Ovary (tissue), 7 donors: ENCODE measurements at regions not wholly inside any gene's neighbourhood (a gene's known extent, or its start where the extent isn't known, plus 50 kb on each side); places are given as distances from the start of the nearest gene placed in this dataset.

Experiments
- DNase-seq, 5 donors: peaks; one replicate each; pipeline ENCODE4 v3.0.0-alpha.2; 2019 to 2020
- H3K27ac ChIP-seq, 2 donors: fragments of 200-600 bp; one replicate each; pipeline versions ENCODE4 v1.5.1 to v1.8.0; 2019 to 2022
- H3K27me3 ChIP-seq: fragments of 200-600 bp; one replicate; pipeline ENCODE4 v1.8.0; 2022
- H3K36me3 ChIP-seq: fragments of 200-600 bp; sonication (generic); one replicate; pipeline ENCODE4 v1.5.1; 2019
- H3K4me1 ChIP-seq: one replicate; pipeline ENCODE4 v1.8.1; 2013; ENCODE audit warnings: mild to moderate bottlenecking, moderate library complexity; ENCODE audit not compliant: insufficient read depth
- H3K4me3 ChIP-seq: fragments of 200-600 bp; sonication (generic); one replicate; pipeline ENCODE4 v1.5.1; 2017
- H3K9me3 ChIP-seq, 2 donors: fragments of 200-600 bp in 1 of 2; sonication (generic) in 1 of 2; one replicate each; pipeline versions ENCODE4 v1.5.1 to v1.8.1; 2013 to 2019; ENCODE audit warnings: mild to moderate bottlenecking in 1 of 2, moderate library complexity in 1 of 2
- EP300 ChIP-seq: sonication (generic); formaldehyde crosslinking; IDR thresholded peaks from one replicate; pipeline ENCODE4 v1.6.1; 2017; ENCODE audit warnings: antibody characterized with exemption
- POLR2A ChIP-seq: fragments of 450-650 bp; IDR thresholded peaks from one replicate; pipeline ENCODE4 v1.6.1; 2017; ENCODE audit warnings: antibody characterized with exemption, mild to moderate bottlenecking, moderate library complexity
- WGBS, 3 donors: extraction: QIAGEN DNeasy Blood & Tissue Kit in 1 of 3; methylation state at CpG; one replicate each; pipeline versions ENCODE4 v1.1.5 to v1.1.7; 2013 to 2017; 5-methylcytosine and 5-hydroxymethylcytosine counted together
- intact Hi-C, 4 donors: fragments of 100-400 bp; cut with DNase I; formaldehyde crosslinking; loops; one replicate each; pipeline versions ENCODE4 v1.11.0 to v1.15.1; 2022 to 2023
- TF ChIP-seq, protein P1 (sequence below), 3 donors: fragments of 450-650 bp in 2 of 3; fragments of 200-600 bp in 1 of 3; IDR thresholded peaks; one replicate each; pipeline versions ENCODE4 v1.5.1 to v1.8.0; 2016 to 2022; ENCODE audit warnings: antibody characterized with exemption in 3 of 3, mild to moderate bottlenecking in 1 of 3
- donor health status: DM: no; HTN: no; CAD: no; lungs with moderate emphysema.
- donor health status: DM: no; HTN: no; CAD: no.
- donor health status: Bipolar disorder and iron deficiency.
- donor health status: DM: no; HTN: no; CAD: no.
- donor health status: DM: yes; HTN: yes; CAD: no.

DNA sequence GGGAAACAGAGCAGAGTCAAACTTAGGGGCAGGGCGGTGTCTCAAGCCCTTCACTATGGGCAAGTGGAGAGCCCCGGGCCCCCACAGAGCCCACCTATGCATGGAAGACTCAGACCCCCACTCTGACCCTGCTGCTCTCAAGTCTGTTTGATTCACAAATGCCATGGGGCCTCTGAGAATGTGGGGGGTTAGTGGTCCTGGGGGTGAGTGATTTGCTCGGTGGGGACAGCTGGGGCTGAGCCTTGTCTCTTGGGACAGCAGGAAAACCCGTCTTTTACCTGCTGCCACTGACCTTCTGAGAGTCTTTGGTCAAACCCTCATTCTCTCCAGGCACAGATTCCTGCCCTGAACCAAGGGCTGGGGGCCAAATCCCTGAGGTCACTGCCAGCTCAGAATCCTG, 201.0 kb upstream of the RTL1 start:
- peak in 1 of 5 donors; percentile 6 for DNase-seq
- WGBS, 3 donors: 82 to 97% (median 95%) methylated on average over 4 of the region's 4 CpGs
- no peaks in the 10 kb centered on the region for H3K9me3 ChIP-seq
- H3K36me3 ChIP-seq: no peaks in the 10 kb centered on the region
- H3K27me3 ChIP-seq: no peaks in the 10 kb centered on the region
- TF ChIP-seq, protein P1, sequence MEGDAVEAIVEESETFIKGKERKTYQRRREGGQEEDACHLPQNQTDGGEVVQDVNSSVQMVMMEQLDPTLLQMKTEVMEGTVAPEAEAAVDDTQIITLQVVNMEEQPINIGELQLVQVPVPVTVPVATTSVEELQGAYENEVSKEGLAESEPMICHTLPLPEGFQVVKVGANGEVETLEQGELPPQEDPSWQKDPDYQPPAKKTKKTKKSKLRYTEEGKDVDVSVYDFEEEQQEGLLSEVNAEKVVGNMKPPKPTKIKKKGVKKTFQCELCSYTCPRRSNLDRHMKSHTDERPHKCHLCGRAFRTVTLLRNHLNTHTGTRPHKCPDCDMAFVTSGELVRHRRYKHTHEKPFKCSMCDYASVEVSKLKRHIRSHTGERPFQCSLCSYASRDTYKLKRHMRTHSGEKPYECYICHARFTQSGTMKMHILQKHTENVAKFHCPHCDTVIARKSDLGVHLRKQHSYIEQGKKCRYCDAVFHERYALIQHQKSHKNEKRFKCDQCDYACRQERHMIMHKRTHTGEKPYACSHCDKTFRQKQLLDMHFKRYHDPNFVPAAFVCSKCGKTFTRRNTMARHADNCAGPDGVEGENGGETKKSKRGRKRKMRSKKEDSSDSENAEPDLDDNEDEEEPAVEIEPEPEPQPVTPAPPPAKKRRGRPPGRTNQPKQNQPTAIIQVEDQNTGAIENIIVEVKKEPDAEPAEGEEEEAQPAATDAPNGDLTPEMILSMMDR (IDR thresholded peaks at IDR 0.05): no peak
- no peak for TF ChIP-seq POLR2A
- TF ChIP-seq EP300: no peak
- intact Hi-C loops: loop anchor here in 1 of 4 donors (5.0 kb wide), 1 partner anchor 327 kb away; no protein-coding TSS in a partner anchor
- H3K4me1 ChIP-seq: peaks cover 8% of the 10 kb centered on the region
- no peak overlapping the region for H3K4me3 ChIP-seq
- no peak overlapping the region for H3K27ac ChIP-seq

GRCh38 chr14:101105045-101105444, 201.5 kb upstream of the RTL1 start:
- Histone ChIP-seq H3K27me3 (no peaks in the 10 kb centered on the region), H3K9me3 (no peaks in the 10 kb centered on the region), H3K4me3 (no peak overlapping the region), H3K4me1 (peaks cover 8% of the 10 kb centered on the region), H3K36me3 (no peaks in the 10 kb centered on the region), H3K27ac (no peak overlapping the region)
- no peak for DNase-seq
- 92 to 100% (median 94%) methylated on average over 4 of the region's 4 CpGs for WGBS, 3 donors
- TF ChIP-seq POLR2A (no peak), EP300 (no peak)
- TF ChIP-seq, protein P1 (IDR thresholded peaks at IDR 0.05): no peak
- intact Hi-C loops: no loop called here

GRCh38 chr14:101108579-101109346, 205.2 kb upstream of the RTL1 start:
- Histone ChIP-seq H3K27ac (no peak overlapping the region), H3K4me1 (no peaks in the 10 kb centered on the region), H3K27me3 (no peaks in the 10 kb centered on the region), H3K9me3 (no peaks in the 10 kb centered on the region), H3K36me3 (no peaks in the 10 kb centered on the region), H3K4me3 (no peak overlapping the region)
- intact Hi-C loops: no loop called here
- 84 to 94% (median 87%) methylated on average over 16 of the region's 16 CpGs for whole genome bisulfite sequencing, 3 donors
- peak in 3 of 5 donors; percentile 9 to 24 (median 11) for DNase-seq
- TF ChIP-seq EP300 (no peak), POLR2A (no peak)
- TF ChIP-seq, protein P1 (IDR thresholded peaks at IDR 0.05): no peak

DNA sequence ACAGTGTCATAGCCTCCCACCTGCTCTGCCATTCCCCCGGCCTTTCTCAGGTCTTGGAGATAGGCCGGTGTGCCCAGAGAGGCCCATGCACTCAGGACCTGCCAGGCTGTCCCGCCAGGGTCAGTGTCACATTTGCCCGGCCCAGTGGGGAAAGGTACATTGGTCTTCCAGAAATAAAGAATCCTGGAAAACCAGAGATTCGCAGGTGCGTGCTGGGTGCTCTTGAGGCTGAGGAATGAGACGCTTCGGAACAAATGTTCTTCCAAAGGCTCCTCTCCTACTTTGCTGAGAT, 205.8 kb upstream of the RTL1 start:
- TF ChIP-seq, protein P1 (IDR thresholded peaks at IDR 0.05): no peak
- TF ChIP-seq POLR2A (no peak), EP300 (no peak)
- DNase-seq: no peak
- no peaks in the 10 kb centered on the region for H3K9me3 ChIP-seq
- no peaks in the 10 kb centered on the region for H3K4me1 ChIP-seq
- WGBS, 3 donors: 86 to 95% (median 92%) methylated on average over 8 of the region's 8 CpGs
- no peak overlapping the region for H3K4me3 ChIP-seq
- intact Hi-C loops: no loop called here
- no peaks in the 10 kb centered on the region for H3K36me3 ChIP-seq
- no peak overlapping the region for H3K27ac ChIP-seq
- H3K27me3 ChIP-seq: no peaks in the 10 kb centered on the region
